Loucy (cell line): ENCODE measurements at regions not wholly inside any gene's neighbourhood (a gene's known extent, or its start where the extent isn't known, plus 50 kb on each side); places are given as distances from the start of the nearest gene placed in this dataset.

ENCODE experiments used
- H2AFZ ChIP-seq: fragments of 200-600 bp; sonication (generic); 2 replicates; pipeline ENCODE4 v1.6.0; 2016; ENCODE audit warnings: antibody characterized with exemption, mild to moderate bottlenecking, low read length, moderate library complexity
- H3F3A ChIP-seq: fragments of 200-600 bp; 2 replicates; pipeline ENCODE4 v1.6.0; 2016; ENCODE audit warnings: antibody characterized with exemption, low read depth, mild to moderate bottlenecking
- H3K27me3 ChIP-seq: fragments of 200-600 bp; sonication (generic); 2 replicates; pipeline ENCODE4 v1.6.1; 2014; ENCODE audit warnings: low read length, mild to moderate bottlenecking; ENCODE audit not compliant: insufficient read depth, poor library complexity, severe bottlenecking
- H3K36me3 ChIP-seq: fragments of 200-600 bp; sonication (generic); 2 replicates; pipeline ENCODE4 v1.6.1; 2016; ENCODE audit warnings: low read length; ENCODE audit not compliant: insufficient read depth
- H3K4me1 ChIP-seq: fragments of 200-600 bp; sonication (generic); 2 replicates; pipeline ENCODE4 v1.5.1; 2014; ENCODE audit warnings: low read length, mild to moderate bottlenecking; ENCODE audit not compliant: insufficient read depth, poor library complexity, severe bottlenecking
- H3K4me2 ChIP-seq: fragments of 200-600 bp; sonication (generic); 2 replicates; pipeline ENCODE4 v1.6.0; 2014; ENCODE audit warnings: antibody characterized with exemption, low read length, low read depth, mild to moderate bottlenecking; ENCODE audit not compliant: poor library complexity, severe bottlenecking
- H3K4me3 ChIP-seq: fragments of 200-600 bp; sonication (generic); 2 replicates; pipeline ENCODE4 v1.5.1; 2014; ENCODE audit warnings: low read length, mild to moderate bottlenecking, mixed read lengths; ENCODE audit not compliant: poor library complexity, severe bottlenecking
- H3K79me2 ChIP-seq: fragments of 200-600 bp; sonication (generic); 2 replicates; pipeline ENCODE4 v1.6.1; 2014; ENCODE audit warnings: low read length; ENCODE audit not compliant: insufficient read depth
- H3K9ac ChIP-seq: fragments of 200-600 bp; sonication (generic); 2 replicates; pipeline ENCODE4 v1.6.0; 2014; ENCODE audit warnings: mild to moderate bottlenecking, low read depth, low read length, moderate library complexity; ENCODE audit not compliant: poor library complexity, severe bottlenecking
- H3K9me2 ChIP-seq: fragments of 200-600 bp; sonication (generic); replicated peaks from 2 replicates; pipeline ENCODE4 v1.6.1; 2016; ENCODE audit warnings: low read depth, low read length, mixed read lengths
- H3K9me3 ChIP-seq: fragments of 200-600 bp; sonication (generic); 2 replicates; pipeline ENCODE4 v1.6.1; 2014; ENCODE audit warnings: mild to moderate bottlenecking, antibody characterized with exemption, low read length, low read depth; ENCODE audit not compliant: insufficient read depth
- H4K20me1 ChIP-seq: fragments of 200-600 bp; sonication (generic); 2 replicates; pipeline ENCODE4 v1.6.0; 2014; ENCODE audit warnings: antibody characterized with exemption, low read length, mild to moderate bottlenecking; ENCODE audit not compliant: insufficient read depth, poor library complexity, severe bottlenecking
- EZH2phosphoT487 ChIP-seq: fragments of 200-600 bp; IDR thresholded peaks from 2 replicates; pipeline ENCODE4 v1.6.1; 2018; ENCODE audit warnings: antibody characterized with exemption, mild to moderate bottlenecking, moderate library complexity, borderline replicate concordance
- TF ChIP-seq, protein P1 (sequence below): fragments of 200-600 bp; sonication (generic); conservative IDR thresholded peaks from 2 replicates; pipeline ENCODE4 v1.5.1; 2014; ENCODE audit warnings: mild to moderate bottlenecking, antibody characterized with exemption, low read length

DNA sequence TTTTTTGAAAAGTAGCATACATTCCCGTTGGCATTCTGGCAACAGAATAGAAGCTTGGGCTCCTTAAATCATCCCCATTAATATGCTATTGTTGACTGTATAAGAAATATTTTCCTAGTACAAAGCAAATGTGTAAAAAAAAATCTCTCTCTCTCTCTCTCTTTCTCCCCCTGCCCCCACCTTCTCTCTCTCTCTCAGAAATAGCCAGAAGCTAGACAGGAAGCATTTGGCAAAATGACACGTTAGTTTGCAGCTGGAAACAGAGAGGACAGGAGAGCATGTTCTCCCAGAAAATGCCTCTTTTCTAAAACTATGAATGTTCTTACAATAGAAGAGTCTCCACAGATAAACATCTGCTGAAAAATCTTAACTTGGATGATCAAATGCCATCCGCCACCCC lies 59.6 kb upstream of the AKR1E2 start:
- Histone ChIP-seq H2AFZ (no peak overlapping the region), H3F3A (no peaks in the 10 kb centered on the region), H3K36me3 (no peaks in the 10 kb centered on the region), H3K9ac (no peak overlapping the region), H3K4me3 (no peak overlapping the region), H4K20me1 (no peaks in the 10 kb centered on the region), H3K79me2 (no peaks in the 10 kb centered on the region), H3K9me3 (no peaks in the 10 kb centered on the region), H3K4me2 (no peak overlapping the region), H3K27me3 (no peaks in the 10 kb centered on the region), H3K4me1 (no peaks in the 10 kb centered on the region), H3K9me2 (no peaks in the 10 kb centered on the region)
- TF ChIP-seq EZH2phosphoT487, result no peak
- TF ChIP-seq, protein P1, sequence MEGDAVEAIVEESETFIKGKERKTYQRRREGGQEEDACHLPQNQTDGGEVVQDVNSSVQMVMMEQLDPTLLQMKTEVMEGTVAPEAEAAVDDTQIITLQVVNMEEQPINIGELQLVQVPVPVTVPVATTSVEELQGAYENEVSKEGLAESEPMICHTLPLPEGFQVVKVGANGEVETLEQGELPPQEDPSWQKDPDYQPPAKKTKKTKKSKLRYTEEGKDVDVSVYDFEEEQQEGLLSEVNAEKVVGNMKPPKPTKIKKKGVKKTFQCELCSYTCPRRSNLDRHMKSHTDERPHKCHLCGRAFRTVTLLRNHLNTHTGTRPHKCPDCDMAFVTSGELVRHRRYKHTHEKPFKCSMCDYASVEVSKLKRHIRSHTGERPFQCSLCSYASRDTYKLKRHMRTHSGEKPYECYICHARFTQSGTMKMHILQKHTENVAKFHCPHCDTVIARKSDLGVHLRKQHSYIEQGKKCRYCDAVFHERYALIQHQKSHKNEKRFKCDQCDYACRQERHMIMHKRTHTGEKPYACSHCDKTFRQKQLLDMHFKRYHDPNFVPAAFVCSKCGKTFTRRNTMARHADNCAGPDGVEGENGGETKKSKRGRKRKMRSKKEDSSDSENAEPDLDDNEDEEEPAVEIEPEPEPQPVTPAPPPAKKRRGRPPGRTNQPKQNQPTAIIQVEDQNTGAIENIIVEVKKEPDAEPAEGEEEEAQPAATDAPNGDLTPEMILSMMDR, result no peak

DNA sequence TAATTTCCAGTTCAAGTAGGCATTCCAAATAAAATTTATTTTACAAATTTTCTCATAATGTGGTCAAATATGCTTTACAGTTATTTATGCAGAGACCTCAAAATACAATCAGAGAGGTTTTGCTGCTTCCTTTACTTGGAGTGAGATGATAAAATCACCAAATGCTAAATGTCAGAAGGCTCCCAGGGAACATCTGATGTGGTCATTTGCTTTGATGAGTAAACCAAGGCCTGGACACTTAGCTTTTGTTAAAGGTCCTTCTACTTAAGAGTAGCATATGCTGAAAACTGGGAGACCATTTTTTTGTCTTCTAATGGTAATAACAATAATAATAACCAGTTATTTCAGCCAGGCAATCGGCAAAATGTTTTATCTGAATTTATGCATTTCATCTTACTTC lies 60.6 kb upstream of the AKR1E2 start:
- Histone ChIP-seq H2AFZ (no peak overlapping the region), H3K27me3 (no peaks in the 10 kb centered on the region), H3K36me3 (no peaks in the 10 kb centered on the region), H3K9me3 (no peaks in the 10 kb centered on the region), H4K20me1 (no peaks in the 10 kb centered on the region), H3F3A (no peaks in the 10 kb centered on the region), H3K9ac (no peak overlapping the region), H3K4me1 (no peaks in the 10 kb centered on the region), H3K79me2 (no peaks in the 10 kb centered on the region), H3K4me3 (no peak overlapping the region), H3K4me2 (no peak overlapping the region), H3K9me2 (no peaks in the 10 kb centered on the region)
- TF ChIP-seq, protein P1, result no peak
- TF ChIP-seq EZH2phosphoT487, result no peak

DNA sequence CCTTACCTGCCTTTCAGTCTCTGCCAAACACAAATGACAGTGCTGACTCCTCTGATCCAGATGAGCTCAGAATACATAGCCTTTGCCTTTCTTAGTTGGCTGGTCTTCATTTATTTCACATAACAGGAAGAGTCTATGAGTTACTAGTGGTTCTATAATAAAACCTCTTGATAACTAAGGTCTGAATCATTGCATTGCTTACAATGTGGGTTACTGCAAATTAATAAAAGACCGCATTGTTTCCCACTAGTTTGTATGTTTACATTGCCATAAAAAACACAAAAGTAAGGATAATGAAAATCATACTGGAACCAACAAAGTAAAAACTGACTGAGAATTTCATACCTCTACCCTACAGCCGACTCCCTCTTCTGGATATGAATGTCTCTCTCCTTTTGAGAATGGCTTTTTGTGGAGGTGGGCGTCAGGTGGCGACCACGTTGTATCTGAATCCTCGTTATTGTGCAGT lies 62.0 kb upstream of the AKR1E2 start:
- no peaks in the 10 kb centered on the region for H3K79me2 ChIP-seq
- H3K27me3 ChIP-seq, result no peaks in the 10 kb centered on the region
- no peak overlapping the region for H3K4me2 ChIP-seq
- H3K4me1 ChIP-seq, result no peaks in the 10 kb centered on the region
- no peak overlapping the region for H3K9ac ChIP-seq
- H3K9me2 ChIP-seq, result no peaks in the 10 kb centered on the region
- no peaks in the 10 kb centered on the region for H3K36me3 ChIP-seq
- H3F3A ChIP-seq, result no peaks in the 10 kb centered on the region
- no peaks in the 10 kb centered on the region for H3K9me3 ChIP-seq
- H4K20me1 ChIP-seq, result no peaks in the 10 kb centered on the region
- no peak overlapping the region for H2AFZ ChIP-seq
- TF ChIP-seq, protein P1, result no peak
- no peak for TF ChIP-seq EZH2phosphoT487
- no peak overlapping the region for H3K4me3 ChIP-seq
